GF-D8 (cell line): ENCODE measurements at regions not wholly inside any gene's neighbourhood (a gene's known extent, or its start where the extent isn't known, plus 50 kb on each side); places are given as distances from the start of the nearest gene placed in this dataset.
"Not testable (repeated sequence)": the region's sequence is repeated elsewhere in the genome, so short reads cannot be mapped to it uniquely, and the experiment has no call there.

Experiments
- DNase-seq: peaks from one replicate; lab custom pipeline; 2025; lab: John Stamatoyannopoulos, UW

DNA sequence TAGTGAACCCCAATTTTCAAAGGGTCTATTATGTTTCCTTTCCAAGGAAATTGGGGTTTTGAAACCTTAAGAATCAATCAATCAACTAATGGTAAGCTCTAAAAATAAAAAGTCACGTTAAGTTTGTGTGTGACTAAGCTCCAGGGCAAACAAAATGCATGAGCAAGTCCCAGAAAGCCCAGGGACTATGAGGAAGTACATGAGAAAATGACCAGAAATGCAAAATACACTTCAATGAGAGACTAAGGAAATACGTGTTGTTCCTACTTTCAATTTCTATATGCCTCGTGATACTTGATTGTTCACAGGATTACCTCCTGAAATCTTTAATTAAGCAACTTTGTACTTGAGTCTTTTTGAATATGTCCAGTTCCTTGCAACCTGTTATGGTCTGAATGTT lies 684.4 kb upstream of the SYT4 start:
- DNase-seq: no peak

DNA sequence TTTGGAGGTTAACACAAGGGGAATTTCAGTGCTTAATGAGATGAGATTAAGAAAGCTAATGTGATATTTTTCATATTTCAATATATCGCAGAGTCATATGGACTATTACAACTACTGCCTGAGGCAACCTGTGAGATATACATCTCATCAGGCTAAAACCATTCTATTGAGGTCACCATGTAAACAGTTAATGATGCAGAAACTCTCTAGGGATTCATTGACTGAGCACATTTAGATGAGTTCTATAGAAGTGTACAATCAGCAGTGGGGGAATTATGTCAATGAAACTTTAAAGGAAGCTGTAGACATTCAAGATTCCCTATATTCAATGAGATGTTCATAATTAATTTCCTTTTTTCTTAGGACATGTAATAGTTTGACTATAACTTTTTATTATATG lies 687.4 kb upstream of the SYT4 start:
- no peak for DNase-seq

DNA sequence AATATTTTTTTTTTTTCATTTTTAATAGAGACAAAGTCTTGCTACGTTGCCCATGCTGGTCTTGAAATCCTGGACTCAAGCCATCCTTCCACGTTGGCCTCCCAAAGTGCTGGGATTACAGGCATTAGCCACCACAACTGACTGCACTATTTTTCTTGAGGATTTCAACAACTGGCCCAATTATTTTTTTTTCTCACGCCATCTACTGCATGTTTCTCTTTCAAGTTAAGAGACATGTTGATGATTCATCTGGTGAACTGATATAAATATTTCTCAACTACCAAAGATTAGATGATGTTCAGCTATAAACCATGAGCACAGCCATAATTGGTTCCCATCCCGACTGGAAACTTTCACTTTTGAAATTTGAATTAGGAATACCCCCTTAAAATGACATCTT lies 688.4 kb upstream of the SYT4 start:
- no peak for DNase-seq

DNA sequence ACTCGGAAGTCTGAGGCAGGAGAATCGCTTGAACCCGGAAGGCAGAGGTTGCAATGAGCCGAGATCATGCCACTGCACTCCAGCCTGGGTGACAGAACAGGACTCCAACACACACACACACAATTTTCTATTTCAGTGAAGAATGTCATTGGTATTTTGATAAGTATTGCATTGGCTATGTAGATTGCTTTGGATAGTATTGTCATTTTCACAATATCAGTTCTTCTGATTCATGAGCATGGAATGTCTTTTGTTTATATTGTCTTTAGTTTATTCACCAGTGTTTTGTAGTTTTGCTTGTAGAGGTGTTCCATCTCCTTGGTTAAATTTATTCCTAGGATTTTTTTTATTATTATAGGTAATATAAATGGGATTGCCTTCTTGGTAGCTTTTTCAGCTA lies 693.4 kb upstream of the SYT4 start:
- no peak for DNase-seq

DNA sequence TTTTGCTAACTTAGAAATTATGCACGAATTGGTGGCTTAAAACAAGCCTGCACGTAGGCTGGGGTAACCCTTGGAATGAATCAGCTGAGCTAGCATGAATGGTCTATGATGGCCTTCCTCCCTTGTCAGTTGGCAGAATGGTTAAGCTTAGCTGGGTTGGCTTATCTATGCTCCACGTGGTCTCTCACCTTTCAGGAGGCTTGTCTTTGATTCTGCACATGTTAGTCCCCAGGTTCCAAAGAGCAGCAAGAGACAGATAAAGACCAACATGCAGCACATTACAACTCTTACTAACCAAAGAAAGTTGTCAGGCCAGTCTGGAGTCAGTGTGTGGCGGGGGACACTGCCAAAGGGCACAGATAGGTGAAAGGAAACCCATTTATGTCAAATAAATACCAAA lies 700.9 kb upstream of the SYT4 start:
- DNase-seq: no peak

DNA sequence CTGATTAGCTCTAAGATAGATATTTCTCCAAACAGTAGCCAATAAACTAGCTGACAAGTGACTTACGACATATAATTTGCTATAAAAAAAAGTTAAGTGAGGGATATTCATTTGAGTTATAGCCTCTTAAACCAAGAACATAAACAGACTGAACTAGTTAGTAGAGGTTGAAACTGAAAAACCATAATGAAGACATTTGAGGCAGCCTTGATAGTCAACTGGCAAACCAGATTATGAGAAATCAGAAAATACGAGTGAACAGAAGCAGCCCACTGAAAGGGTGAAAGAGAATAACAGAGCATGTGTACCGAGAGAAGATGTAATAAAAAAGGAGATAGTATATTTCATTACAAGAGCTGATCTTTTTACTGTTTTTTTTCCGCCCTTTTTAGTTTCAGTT lies 698.1 kb upstream of the SETBP1 start:
- no peak for DNase-seq

DNA sequence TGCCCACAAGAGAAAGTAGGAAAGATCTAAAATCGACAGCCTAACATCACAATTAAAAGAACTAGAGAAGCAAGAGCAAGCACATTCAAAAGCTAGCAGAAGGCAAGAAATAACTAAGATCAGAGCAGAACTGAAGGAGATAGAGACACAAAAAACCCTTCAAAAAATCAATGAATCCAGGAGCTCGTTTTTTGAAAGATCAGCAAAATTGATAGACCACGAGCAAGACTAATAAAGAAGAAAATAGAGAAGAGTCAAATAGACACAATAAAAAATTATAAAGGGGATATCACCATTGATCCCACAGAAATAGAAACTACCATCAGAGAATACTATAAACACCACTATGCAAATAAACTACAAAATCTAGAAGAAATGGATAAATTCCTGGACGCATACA lies 693.6 kb upstream of the SETBP1 start:
- DNase-seq: not testable (repeated sequence)

DNA sequence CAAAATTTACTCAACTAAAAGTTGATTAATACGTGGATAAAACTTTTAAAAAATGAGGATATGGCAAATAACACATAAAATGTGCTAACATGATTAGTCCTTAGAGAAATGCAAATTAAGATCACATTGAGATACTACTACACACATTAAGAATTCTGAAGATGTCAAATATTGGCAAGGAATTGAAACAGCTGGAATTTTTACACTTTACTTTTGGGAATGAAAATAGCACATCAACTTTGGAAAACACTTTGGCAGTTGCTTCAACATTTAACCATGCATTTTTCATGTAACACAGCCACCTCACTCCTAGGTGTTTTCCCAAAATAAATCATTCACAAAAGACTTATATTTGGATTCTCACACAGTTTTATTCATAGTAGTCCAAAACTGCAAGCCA lies 687.9 kb upstream of the SETBP1 start:
- no peak for DNase-seq

DNA sequence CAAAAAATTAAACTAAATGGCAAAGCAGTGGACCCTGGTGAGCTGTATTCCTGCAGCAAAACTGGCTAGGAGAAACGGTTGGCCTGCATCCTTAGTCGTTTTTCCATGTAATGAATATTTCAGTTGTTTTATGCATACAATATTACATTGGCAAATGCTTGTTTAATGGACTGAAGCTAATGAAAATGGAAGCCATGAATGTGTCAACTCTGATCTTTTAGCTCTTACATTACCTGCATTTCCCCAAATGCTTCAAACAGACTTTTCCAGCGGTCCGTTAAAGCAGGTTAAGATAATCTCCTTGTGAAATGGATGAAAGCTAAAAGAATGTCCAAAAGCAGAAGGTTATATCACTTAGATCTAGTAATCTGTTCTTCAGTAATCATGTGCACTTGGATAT lies 686.3 kb upstream of the SETBP1 start:
- DNase-seq: no peak

DNA sequence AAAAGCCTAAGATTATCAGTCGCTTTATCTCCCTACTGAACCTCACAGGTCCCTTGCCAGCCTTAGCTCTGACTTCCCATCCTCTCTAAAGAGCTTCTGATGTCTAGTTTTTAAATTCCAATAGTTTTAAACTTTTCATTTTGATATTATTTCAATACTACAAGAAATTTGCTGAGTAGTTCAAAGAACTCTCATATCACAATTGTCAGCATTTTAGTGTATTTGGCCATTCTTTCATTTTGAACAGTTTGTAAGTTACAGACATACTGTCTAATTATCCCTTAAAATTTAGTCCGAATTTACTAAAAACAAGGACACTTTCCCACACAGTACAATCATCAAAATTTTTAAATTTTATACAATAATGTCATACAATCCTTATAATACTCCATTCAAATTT lies 666.8 kb upstream of the SETBP1 start:
- no peak for DNase-seq

DNA sequence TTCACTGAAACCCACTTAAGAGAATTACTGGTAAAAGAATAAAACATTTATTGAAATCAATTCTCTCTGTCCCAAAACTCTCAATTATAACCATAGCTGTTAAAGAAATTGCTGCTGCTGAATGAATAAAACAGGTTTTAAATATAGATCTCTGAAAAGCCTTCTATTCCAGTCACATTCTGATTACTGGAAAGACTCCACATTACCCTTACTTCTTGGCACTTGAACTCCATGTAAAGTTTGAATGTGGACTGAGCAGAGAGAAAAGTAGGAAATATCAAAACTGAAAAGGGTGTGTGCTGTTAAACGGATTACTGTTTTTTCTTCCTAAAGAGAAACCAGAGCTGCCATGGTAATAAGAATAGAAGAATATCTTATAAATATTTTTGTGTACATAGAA lies 655.3 kb upstream of the SETBP1 start:
- DNase-seq: no peak

DNA sequence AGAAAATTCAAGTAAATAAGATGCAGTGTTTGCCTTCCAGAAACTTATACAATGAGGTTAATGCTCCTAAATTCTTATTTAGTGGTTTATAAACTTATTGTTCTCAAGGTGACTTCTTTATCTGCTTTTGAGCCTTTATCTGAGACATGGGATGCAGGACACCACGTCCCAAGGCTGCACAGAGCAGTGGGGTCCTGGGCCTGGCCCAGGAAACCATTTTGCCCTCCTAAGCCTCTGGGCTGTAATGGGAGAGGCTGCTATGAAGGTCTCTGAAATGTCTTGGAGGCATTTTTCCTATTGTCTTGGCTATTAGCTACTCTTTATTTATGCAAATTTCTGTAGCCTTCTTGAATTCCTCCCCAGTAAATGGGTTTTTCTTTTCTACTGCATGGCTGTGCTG lies 652.6 kb upstream of the SETBP1 start:
- DNase-seq: no peak

DNA sequence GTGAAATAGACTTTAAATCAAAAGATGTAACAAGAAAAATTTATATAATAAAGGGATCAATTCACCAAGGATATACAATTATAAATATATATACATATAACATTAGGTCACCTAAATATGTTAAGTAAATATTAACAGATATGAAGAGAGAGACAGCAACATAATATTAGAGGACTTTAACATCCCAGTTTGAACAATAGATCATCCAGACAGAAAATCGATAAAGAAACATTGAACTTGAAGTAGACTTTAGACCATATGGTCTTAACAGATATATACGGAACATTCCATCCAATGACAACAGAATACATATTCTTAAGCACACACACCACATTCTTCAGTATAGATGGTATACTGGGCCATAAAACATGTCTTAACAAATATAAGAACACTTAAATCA lies 649.6 kb upstream of the SETBP1 start:
- DNase-seq: no peak

DNA sequence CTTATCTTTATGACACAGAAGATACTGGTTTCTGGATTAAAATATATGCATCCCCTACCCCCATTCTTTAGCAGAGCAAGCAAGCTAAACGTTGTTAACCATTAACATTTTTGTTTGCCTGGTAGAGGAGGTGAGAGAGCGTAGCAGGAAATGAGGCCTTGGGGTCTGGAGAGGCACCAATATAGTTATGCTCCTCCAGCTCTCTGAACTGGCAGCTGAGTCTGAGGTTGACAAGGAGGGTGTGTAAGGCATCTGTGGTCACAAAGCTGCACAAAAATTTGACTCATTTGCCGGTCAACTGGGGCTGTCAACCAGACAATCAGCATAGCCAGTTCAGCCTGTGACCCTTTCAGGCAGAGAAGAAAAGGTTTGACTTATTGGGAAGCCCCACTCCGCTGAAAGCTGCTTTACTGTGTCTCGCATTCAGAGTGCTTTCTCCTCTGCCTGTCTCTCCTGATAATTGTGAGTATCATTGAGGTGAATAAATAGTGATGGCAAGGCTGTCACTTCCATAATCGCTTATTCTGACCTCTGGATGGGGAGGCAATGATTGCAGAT lies 647.5 kb upstream of the SETBP1 start:
- no peak for DNase-seq

DNA sequence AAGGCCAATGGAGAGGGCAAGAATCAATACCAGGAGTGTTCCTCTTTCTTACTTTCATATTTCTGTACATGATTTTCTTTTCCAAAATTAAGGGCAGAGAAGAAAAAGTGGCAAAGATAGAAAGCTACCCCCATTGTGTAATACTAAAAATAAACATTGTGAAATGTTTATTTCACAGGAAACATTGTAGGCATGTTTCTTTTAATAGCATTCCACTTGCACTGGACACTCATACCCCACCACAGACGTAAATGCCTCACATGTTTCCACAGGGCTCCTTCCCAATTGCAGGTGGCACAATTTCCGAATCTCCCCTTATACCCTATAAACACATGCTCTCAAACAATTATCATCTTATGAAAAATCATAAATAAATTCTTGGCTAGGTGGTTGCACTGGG lies 645.1 kb upstream of the SETBP1 start:
- no peak for DNase-seq

DNA sequence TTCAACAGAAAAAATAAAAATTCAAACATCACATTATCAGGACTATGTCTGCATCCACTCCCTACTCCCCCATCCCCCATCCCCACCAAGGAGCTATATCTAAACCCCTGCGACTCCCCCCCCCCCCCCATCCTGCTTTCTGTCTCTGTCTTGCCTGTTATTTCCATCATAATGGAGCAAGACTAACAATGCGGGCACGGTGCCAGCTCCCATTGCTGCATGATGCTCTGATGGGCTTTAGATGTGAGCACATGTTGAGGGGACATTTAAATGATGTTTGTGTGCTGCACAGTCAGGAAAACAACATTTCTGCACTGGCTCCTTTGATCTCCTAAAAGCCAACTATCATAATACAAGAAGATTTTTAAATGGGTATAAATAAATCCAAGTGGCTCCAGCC lies 644.2 kb upstream of the SETBP1 start:
- DNase-seq: no peak

DNA sequence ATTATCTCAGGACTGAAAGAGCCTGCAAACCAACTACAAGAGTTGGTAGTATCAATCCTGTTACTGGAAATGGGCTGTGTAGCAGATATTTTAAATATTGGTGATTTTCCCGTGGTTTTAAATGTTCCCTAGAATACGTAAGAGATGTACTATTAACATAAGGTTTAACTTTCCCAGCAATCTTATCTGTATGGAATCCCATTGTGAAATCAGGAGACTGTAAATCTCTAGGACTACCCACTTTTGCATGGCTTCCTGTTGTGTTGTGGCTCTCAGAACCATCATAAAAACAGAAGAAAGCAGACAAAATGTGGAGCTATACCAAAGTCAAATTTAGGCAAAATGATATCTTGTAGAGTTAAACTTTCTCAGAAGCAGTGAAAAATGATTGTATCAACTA lies 641.5 kb upstream of the SETBP1 start:
- no peak for DNase-seq

DNA sequence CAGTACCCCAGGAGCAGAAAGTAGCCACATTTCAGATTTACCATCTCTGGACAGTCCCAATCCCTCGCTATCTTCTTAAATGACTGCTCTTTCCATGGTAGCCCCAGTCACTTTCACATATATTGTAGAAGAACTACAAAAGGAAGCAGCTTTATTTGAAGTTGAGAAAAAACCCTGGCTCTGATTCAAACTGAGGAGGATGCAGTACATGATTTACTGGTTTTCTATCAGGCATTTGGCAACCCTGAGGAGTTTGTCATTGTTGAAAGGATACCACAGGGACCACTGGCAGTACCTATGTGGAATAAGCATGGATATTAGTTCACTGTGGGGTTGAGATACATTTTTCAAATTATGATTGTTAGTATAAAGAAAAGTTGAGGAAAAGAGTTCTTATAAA lies 640.9 kb upstream of the SETBP1 start:
- DNase-seq: no peak

DNA sequence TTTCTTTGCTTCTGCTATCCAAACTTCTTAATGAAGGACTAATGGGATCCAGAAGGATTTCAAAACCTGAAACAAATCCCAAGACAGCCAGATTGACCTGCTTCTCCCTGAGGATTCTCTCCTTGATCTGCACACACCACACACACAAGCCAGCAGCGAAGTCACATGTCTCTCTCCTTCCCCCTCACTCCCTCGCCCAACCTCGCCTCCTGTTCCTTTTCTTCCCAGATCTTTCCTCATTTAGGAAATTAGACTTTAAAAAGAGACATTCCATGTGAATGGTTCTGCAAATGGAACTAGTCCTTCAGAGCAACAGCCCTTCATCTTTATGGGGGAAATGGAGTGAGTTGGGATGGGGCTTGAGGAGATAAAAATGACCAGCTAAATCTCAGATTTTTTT lies 639.1 kb upstream of the SETBP1 start:
- DNase-seq: no peak

DNA sequence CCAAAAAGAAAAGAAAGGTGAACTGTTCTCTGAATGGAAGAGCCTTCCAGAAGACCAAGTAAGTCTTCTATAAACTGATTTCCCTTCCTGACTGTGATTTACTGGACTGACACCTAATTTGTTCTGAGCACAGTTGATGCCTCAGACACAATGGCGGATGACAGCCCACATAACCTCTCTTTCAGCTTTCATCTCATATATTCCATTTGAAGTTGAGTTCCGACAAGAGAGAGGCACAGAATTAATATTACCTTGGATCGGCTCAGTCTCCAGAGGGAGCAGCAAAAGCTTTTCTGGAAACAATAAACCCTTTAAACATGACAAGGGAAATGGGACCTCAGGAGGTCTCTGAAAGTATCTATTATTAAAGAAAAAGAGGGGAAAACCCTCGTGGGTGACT lies 638.7 kb upstream of the SETBP1 start:
- no peak for DNase-seq

DNA sequence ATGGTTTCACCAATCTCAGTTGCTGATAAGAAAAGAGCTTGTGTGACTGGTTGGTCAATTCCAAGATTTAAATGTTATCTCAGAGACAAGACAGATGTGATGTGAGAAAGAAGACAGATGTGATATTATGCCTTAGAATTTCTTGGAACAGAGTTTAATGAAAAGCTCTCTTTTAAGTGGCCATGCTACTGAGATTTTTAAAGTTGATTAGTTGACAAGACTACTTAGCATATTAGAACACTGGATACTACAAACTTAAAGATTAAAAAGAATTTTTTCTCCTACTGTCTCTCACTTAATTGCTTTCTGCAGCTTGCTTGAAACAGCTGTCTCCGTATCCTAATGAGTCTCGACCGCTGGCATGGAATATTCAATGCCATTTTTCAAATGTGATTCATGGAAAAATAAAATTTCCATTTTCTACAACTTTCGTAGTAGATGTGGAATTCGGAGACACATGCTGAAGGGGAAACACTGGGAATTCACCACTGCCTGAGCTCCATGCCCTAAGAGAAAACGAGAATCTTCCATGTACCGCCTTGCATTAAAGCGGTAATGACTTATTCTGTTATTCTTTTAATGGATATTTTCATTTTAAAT lies 634.2 kb upstream of the SETBP1 start:
- no peak for DNase-seq

DNA sequence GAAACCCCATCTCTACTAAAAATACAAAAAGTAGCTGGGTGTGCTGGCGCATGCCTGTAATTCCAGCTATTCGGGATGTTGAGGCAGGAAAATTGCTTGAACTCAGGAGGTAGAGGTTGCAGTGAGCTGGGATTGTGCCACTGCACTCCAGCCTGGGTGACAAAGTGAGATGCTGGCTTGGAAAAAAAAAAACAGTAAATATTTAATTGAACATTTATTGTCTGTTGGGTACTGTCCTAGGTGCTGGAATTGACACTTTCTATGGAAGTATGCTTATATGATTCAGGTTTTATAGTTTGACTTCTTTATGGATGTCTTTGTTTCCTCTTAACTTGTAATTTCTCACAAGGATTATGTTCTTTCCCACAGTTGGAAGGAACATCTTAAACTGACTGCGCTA lies 633.1 kb upstream of the SETBP1 start:
- DNase-seq: no peak

DNA sequence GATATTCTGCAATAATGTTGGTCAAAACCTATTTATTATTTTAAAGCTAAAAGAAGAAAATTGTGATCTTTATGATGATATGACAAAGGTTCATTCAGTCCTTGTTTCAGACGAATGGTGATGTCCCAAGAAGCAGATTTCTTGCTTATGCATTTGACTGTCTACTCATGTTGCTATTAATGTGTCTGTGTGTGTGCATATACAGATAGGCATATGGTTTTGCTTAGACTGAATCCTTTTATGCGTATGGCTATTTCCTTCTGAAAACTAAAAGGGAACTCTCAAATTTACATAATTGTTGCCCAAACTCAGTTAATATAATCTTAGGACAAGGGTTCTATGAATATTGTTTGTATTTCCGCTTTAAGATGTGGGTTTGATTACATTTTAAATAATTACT lies 632.3 kb upstream of the SETBP1 start:
- no peak for DNase-seq

DNA sequence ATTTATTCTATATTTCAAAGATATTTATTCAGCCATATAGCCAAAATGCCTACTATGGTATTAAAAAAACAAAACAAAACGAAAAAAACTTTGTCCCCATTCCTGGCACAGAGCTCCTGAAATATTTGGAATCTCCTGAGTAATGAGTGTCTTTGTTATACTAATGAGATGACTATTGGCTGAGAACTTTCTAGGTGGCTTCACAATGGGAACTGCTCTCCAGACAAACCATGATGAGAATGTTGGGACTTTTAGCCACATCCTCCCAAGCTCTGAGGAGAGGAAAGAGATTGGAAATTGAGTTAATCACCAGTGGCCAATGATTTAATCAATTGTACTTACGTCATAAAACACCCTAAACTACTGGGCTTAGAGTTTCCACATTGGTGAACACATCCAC lies 631.8 kb upstream of the SETBP1 start:
- no peak for DNase-seq

DNA sequence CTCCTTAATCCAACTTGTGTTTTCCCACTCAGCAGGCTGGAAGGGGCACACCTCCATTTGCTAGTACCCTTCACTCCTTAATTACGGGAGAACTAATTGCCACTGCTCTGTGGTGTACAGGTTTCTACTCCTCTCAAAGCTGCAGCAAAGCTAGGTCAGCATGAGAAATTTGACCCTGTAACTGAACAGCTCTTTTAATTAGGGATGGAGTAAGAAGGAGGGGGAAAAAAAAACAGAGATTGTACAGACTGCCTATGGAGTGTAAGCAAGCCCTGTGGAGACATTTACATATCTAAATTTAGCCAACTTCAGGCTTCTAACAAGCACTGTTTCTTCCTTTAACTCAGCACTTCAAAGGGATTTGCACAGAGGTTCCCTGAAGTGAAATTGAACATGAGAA lies 629.7 kb upstream of the SETBP1 start:
- no peak for DNase-seq
